Activated CD4-positive, alpha-beta T cell treated with anti-CD3 and anti-CD28 coated beads, Interleukin-2, Interleukin-6, amounts not matched to agents 100 ng/mL and 50 ng/mL, durations not matched to agents 16 hours and 8 hours (primary cell): ENCODE measurements at regions not wholly inside any gene's neighbourhood (a gene's known extent, or its start where the extent isn't known, plus 50 kb on each side); places are given as distances from the start of the nearest gene placed in this dataset.
A peak's percentile ranks its signal among the peaks of the same experiment; 100 is the strongest.
"Not testable (repeated sequence)": the region's sequence is repeated elsewhere in the genome, so short reads cannot be mapped to it uniquely, and the experiment has no call there.

ENCODE experiments used
- DNase-seq: peaks from one replicate; pipeline ENCODE4 v3.0.0-alpha.2; 2020

- no peak for DNase-seq
Measured at GRCh38 chr11:90326647-90327046, 103.8 kb upstream of the CHORDC1 start.

GRCh38 chr11:90323289-90323688 is 100.4 kb upstream of the CHORDC1 start:
- no peak for DNase-seq

- peak; percentile 1 for DNase-seq
Measured at GRCh38 chr11:90321018-90321417, 98.2 kb upstream of the CHORDC1 start.

GRCh38 chr11:90318651-90319050 is 95.8 kb upstream of the CHORDC1 start:
- DNase-seq, result no peak

- no peak for DNase-seq
Measured at GRCh38 chr11:90310210-90310609, 87.4 kb upstream of the CHORDC1 start.

- no peak for DNase-seq
Measured at GRCh38 chr11:90309693-90310092, 86.8 kb upstream of the CHORDC1 start.

- DNase-seq, result no peak
Measured at GRCh38 chr11:90294526-90294925, 71.7 kb upstream of the CHORDC1 start.

GRCh38 chr11:90294091-90294490 is 71.2 kb upstream of the CHORDC1 start:
- no peak for DNase-seq

- DNase-seq, result peak; percentile 7
Measured at GRCh38 chr11:90288212-90288821, 65.5 kb upstream of the CHORDC1 start.

- no peak for DNase-seq
Measured at GRCh38 chr11:90286640-90287039, 63.8 kb upstream of the CHORDC1 start.

- no peak for DNase-seq
Measured at GRCh38 chr11:90284171-90284570, 61.3 kb upstream of the CHORDC1 start.

GRCh38 chr11:90282551-90283071 is 59.8 kb upstream of the CHORDC1 start:
- not testable (repeated sequence) for DNase-seq

GRCh38 chr11:90274362-90274761 is 51.5 kb upstream of the CHORDC1 start:
- no peak for DNase-seq
